Stomach smooth muscle (tissue), 2 donors: ENCODE measurements at regions not wholly inside any gene's neighbourhood (a gene's known extent, or its start where the extent isn't known, plus 50 kb on each side); places are given as distances from the start of the nearest gene placed in this dataset.

Experiments used
- H3K27ac ChIP-seq: one replicate; pipeline ENCODE4 v1.7.0; 2013; ENCODE audit warnings: mild to moderate bottlenecking, low read length, inconsistent platforms
- H3K27me3 ChIP-seq, 2 donors: one replicate each; pipeline ENCODE4 v1.7.0; 2013; ENCODE audit warnings: low read length in 2 of 2; ENCODE audit not compliant: insufficient read depth in 2 of 2, control insufficient read depth in 1 of 2
- H3K36me3 ChIP-seq, 2 donors: one replicate each; pipeline ENCODE4 v1.7.0; 2013; ENCODE audit warnings: low read length in 2 of 2; ENCODE audit not compliant: control insufficient read depth in 2 of 2, insufficient read depth in 2 of 2
- H3K4me1 ChIP-seq: one replicate; pipeline ENCODE4 v1.7.0; 2013; ENCODE audit warnings: low read length; ENCODE audit not compliant: control insufficient read depth, insufficient read depth
- H3K4me3 ChIP-seq, 2 donors: one replicate each; pipeline ENCODE4 v1.7.0; 2013; ENCODE audit warnings: low read length in 2 of 2
- H3K9ac ChIP-seq, 2 donors: one replicate each; pipeline ENCODE4 v1.7.0; 2013; ENCODE audit warnings: low read length in 2 of 2, mild to moderate bottlenecking in 1 of 2
- H3K9me3 ChIP-seq, 2 donors: one replicate each; pipeline ENCODE4 v1.7.0; 2013; ENCODE audit warnings: low read length in 2 of 2; ENCODE audit not compliant: control insufficient read depth in 2 of 2
- donor health status: healthy.
- donor health status: Pancreatic carcinoma.

DNA sequence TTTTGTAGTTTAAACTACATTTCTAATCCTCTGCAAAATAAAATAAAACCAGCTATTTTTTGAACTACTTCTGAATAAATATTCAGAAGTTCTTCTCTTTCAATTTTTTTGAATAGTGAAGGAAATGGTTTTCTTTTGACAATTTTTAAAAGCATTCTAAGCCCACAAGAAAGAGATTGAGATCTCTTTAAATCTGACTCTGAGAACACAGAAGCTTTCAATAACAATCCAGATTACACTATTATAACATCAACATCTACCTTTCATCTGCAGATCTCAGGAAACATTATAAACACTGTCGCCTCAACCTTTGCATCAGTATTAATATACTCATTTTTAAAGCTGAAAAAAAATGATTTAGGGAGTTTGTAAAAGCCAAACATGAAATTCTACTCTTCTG, 247.5 kb upstream of the PREP start:
- no peak overlapping the region for H3K4me3 ChIP-seq
- H3K4me1 ChIP-seq, result no peaks in the 10 kb centered on the region
- H3K9me3 ChIP-seq, result no peaks in the 10 kb centered on the region
- no peak overlapping the region for H3K27ac ChIP-seq
- no peaks in the 10 kb centered on the region for H3K36me3 ChIP-seq
- H3K9ac ChIP-seq, result no peak overlapping the region
- H3K27me3 ChIP-seq, result no peaks in the 10 kb centered on the region

GRCh38 chr6:105649192-105649591, 246.3 kb upstream of the PREP start:
- Histone ChIP-seq H3K27me3 (no peaks in the 10 kb centered on the region), H3K9ac (no peak overlapping the region), H3K9me3 (no peaks in the 10 kb centered on the region), H3K36me3 (no peaks in the 10 kb centered on the region), H3K4me3 (no peak overlapping the region), H3K27ac (no peak overlapping the region), H3K4me1 (peaks cover 3% of the 10 kb centered on the region)

DNA sequence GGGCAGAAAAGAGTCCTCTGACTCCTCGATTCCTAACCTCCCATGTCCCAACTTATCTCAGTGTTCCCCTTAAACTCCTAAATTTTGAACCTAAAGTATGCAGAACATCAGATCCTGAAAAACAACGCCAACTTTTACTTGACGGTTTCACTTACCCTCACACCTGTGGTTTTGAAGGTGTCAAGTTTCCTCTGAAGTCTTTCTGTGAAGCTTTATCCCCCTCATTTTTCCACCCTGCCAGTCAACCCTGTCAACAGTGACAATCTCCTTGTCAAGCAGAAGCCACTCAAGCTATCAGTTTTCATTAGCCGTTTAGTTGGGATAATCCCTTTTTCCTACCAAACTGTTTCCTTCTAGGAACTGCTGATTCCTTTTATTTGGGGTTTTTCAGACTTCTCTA, 245.4 kb upstream of the PREP start:
- Histone ChIP-seq H3K27me3 (no peaks in the 10 kb centered on the region), H3K9me3 (no peaks in the 10 kb centered on the region), H3K4me3 (no peak overlapping the region), H3K27ac (no peak overlapping the region), H3K9ac (no peak overlapping the region), H3K4me1 (peaks cover 5% of the 10 kb centered on the region), H3K36me3 (no peaks in the 10 kb centered on the region)

DNA sequence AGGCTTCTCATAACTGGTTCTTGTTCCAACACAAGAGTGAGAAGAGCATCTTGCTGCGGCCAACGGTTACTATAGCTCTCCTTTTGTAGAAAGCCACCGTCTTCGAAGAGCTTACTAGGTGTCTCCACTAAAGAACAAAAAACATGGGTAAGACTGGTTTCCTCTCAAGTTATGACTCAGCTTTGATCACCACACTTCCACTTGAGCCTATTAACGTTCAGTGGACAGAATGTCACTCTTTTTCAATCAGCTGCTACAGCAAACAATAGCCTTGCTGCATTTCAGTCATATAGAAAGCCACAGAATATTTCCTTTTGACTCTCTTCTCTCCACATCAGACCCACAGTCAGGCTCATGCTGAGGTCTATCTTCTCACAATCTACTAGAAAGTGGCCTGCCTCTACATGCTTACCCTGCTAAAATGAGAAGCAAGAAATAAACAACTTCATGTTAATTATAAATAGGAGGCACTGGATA, 243.5 kb upstream of the PREP start:
- Histone ChIP-seq H3K27me3 (no peaks in the 10 kb centered on the region), H3K4me3 (no peak overlapping the region), H3K4me1 (peaks cover 5% of the 10 kb centered on the region), H3K9me3 (no peaks in the 10 kb centered on the region), H3K36me3 (no peaks in the 10 kb centered on the region), H3K27ac (peak overlapping the region; percentile 62), H3K9ac (no peak overlapping the region)

- Histone ChIP-seq H3K9ac (no peak overlapping the region), H3K27ac (peak overlapping the region; percentile 62), H3K9me3 (no peaks in the 10 kb centered on the region), H3K4me1 (peaks cover 5% of the 10 kb centered on the region), H3K4me3 (no peak overlapping the region), H3K27me3 (no peaks in the 10 kb centered on the region), H3K36me3 (no peaks in the 10 kb centered on the region)
Measured at GRCh38 chr6:105645958-105646357, 243.1 kb upstream of the PREP start.

GRCh38 chr6:105645156-105645555, 242.3 kb upstream of the PREP start:
- Histone ChIP-seq H3K4me1 (peaks cover 5% of the 10 kb centered on the region), H3K27me3 (no peaks in the 10 kb centered on the region), H3K36me3 (no peaks in the 10 kb centered on the region), H3K4me3 (no peak overlapping the region), H3K9ac (peak overlapping the region in 1 of 2 donors; percentile 2), H3K9me3 (no peaks in the 10 kb centered on the region), H3K27ac (peak overlapping the region; percentile 62)

GRCh38 chr6:105644691-105645090, 241.8 kb upstream of the PREP start:
- Histone ChIP-seq H3K4me3 (no peak overlapping the region), H3K27ac (peak overlapping the region; percentile 62), H3K4me1 (peaks cover 5% of the 10 kb centered on the region), H3K36me3 (no peaks in the 10 kb centered on the region), H3K9ac (no peak overlapping the region), H3K9me3 (no peaks in the 10 kb centered on the region), H3K27me3 (no peaks in the 10 kb centered on the region)

GRCh38 chr6:105644073-105644489, 241.2 kb upstream of the PREP start:
- Histone ChIP-seq H3K9ac (no peak overlapping the region), H3K36me3 (no peaks in the 10 kb centered on the region), H3K27me3 (no peaks in the 10 kb centered on the region), H3K9me3 (no peaks in the 10 kb centered on the region), H3K4me3 (no peak overlapping the region), H3K27ac (peak overlapping the region; percentile 62), H3K4me1 (peaks cover 5% of the 10 kb centered on the region)

- no peaks in the 10 kb centered on the region for H3K27me3 ChIP-seq
- H3K4me1 ChIP-seq, result peaks cover 5% of the 10 kb centered on the region
- no peak overlapping the region for H3K9ac ChIP-seq
- no peak overlapping the region for H3K27ac ChIP-seq
- no peak overlapping the region for H3K4me3 ChIP-seq
- no peaks in the 10 kb centered on the region for H3K9me3 ChIP-seq
- H3K36me3 ChIP-seq, result no peaks in the 10 kb centered on the region
Measured at GRCh38 chr6:105642708-105643107, 239.8 kb upstream of the PREP start.

GRCh38 chr6:105641504-105641903, 238.6 kb upstream of the PREP start:
- no peak overlapping the region for H3K4me3 ChIP-seq
- no peak overlapping the region for H3K9ac ChIP-seq
- no peaks in the 10 kb centered on the region for H3K27me3 ChIP-seq
- peaks cover 5% of the 10 kb centered on the region for H3K4me1 ChIP-seq
- H3K9me3 ChIP-seq, result no peaks in the 10 kb centered on the region
- no peak overlapping the region for H3K27ac ChIP-seq
- H3K36me3 ChIP-seq, result no peaks in the 10 kb centered on the region

DNA sequence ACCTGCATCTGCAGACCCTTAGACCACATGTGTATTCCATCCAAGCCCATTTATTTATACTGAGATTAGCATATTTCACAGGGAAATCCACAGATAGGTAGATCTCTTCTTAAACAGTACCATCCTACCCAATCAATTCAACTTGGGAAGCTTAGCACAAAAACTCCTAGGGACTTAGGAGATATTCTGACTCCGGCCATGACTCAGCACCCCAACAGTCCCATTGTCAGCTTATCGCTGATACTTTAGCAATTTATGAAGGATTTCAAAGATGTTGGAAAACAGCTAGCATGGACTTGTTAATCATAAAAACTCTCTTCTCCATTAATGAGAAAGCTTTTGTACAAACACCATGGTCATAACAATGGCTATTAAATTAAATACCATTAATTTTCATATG, 236.2 kb upstream of the PREP start:
- Histone ChIP-seq H3K27ac (no peak overlapping the region), H3K4me1 (peaks cover 1% of the 10 kb centered on the region), H3K36me3 (no peaks in the 10 kb centered on the region), H3K9me3 (no peaks in the 10 kb centered on the region), H3K9ac (no peak overlapping the region), H3K27me3 (no peaks in the 10 kb centered on the region), H3K4me3 (no peak overlapping the region)
